ENCODE measurements at regions not wholly inside any gene's neighbourhood (a gene's known extent, or its start where the extent isn't known, plus 50 kb on each side); places are given as distances from the start of the nearest gene placed in this dataset.

- no peak for DNase-seq
These were observed 266.0 kb downstream of the GLI2 start for GRCh38 chr2:121001641-121002040.

- no peak for DNase-seq
These were observed 266.9 kb downstream of the GLI2 start for GRCh38 chr2:121002597-121002996.

GRCh38 chr2:121003391-121003790, 267.7 kb downstream of the GLI2 start:
- no peak for DNase-seq

- DNase-seq = no peak
These were observed 268.7 kb downstream of the GLI2 start for GRCh38 chr2:121004359-121004758.

GRCh38 chr2:121004950-121005349, 269.3 kb downstream of the GLI2 start:
- no peak for DNase-seq

GRCh38 chr2:121005453-121005852, 269.8 kb downstream of the GLI2 start:
- no peak for DNase-seq

GRCh38 chr2:121006743-121007489, 271.2 kb downstream of the GLI2 start:
- DNase-seq = no peak

- DNase-seq = no peak
These were observed 271.8 kb downstream of the GLI2 start for GRCh38 chr2:121007490-121007853.

GRCh38 chr2:121008975-121009374, 273.3 kb downstream of the GLI2 start:
- no peak for DNase-seq

- DNase-seq = no peak
These were observed 274.0 kb downstream of the TFCP2L1 start for GRCh38 chr2:121010998-121011397.

- DNase-seq = no peak
These were observed 270.1 kb downstream of the TFCP2L1 start for GRCh38 chr2:121014876-121015275.

- no peak for DNase-seq
These were observed 269.0 kb downstream of the TFCP2L1 start for GRCh38 chr2:121015971-121016485.

- no peak for DNase-seq
These were observed 267.6 kb downstream of the TFCP2L1 start for GRCh38 chr2:121017396-121017795.

GRCh38 chr2:121018136-121019061, 266.6 kb downstream of the TFCP2L1 start:
- peak; percentile 91 for DNase-seq

GRCh38 chr2:121019071-121019470, 265.9 kb downstream of the TFCP2L1 start:
- no peak for DNase-seq

- peak; percentile 46 for DNase-seq
These were observed 265.2 kb downstream of the TFCP2L1 start for GRCh38 chr2:121019756-121020155.

- DNase-seq = no peak
These were observed 263.3 kb downstream of the TFCP2L1 start for GRCh38 chr2:121021685-121022084.

- no peak for DNase-seq
These were observed 256.4 kb downstream of the TFCP2L1 start for GRCh38 chr2:121028577-121028976.

GRCh38 chr2:121030523-121030922, 254.5 kb downstream of the TFCP2L1 start:
- no peak for DNase-seq

- DNase-seq = no peak
These were observed 253.2 kb downstream of the TFCP2L1 start for GRCh38 chr2:121031568-121032340.

GRCh38 chr2:121033461-121033996, 251.5 kb downstream of the TFCP2L1 start:
- no peak for DNase-seq

GRCh38 chr2:121034551-121034950, 250.5 kb downstream of the TFCP2L1 start:
- no peak for DNase-seq

GRCh38 chr2:121036226-121036692, 248.7 kb downstream of the TFCP2L1 start:
- DNase-seq = no peak
